Breast epithelium (tissue), 3 donors: ENCODE measurements at regions not wholly inside any gene's neighbourhood (a gene's known extent, or its start where the extent isn't known, plus 50 kb on each side); places are given as distances from the start of the nearest gene placed in this dataset.

Source experiments
- POLR2A ChIP-seq: fragments of 450-650 bp; IDR thresholded peaks from one replicate; pipeline ENCODE4 v1.6.1; 2016; ENCODE audit warnings: antibody characterized with exemption, mild to moderate bottlenecking, moderate library complexity
- POLR2AphosphoS5 ChIP-seq, 3 donors: sonication (generic); formaldehyde crosslinking; IDR thresholded peaks; one replicate each; pipeline ENCODE4 v1.6.1; 2017; ENCODE audit warnings: antibody characterized with exemption in 3 of 3
- TF ChIP-seq, protein P1 (sequence below), 3 donors: fragments of 450-650 bp; IDR thresholded peaks; one replicate each; pipeline ENCODE4 v1.5.1; 2016 to 2017; ENCODE audit warnings: antibody characterized with exemption in 3 of 3, mild to moderate bottlenecking in 3 of 3, moderate library complexity in 3 of 3

DNA sequence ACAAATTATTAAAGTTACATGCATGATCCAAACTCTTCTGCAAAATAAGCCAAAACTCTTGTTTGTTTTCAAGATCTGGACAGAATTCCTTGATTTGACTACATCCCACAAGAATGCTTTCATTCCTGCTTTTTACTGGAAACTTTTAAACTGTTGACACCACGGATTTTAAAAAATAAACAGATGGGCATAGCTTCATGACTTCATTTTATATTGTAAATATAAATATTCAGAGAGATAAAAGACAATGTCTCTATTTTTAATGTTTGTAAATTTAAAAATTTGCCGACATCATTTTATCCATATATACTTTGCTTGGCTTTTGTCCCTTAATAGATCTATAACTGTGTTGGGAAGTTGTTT is 134.3 kb upstream of the DCN start:
- TF ChIP-seq, protein P1, sequence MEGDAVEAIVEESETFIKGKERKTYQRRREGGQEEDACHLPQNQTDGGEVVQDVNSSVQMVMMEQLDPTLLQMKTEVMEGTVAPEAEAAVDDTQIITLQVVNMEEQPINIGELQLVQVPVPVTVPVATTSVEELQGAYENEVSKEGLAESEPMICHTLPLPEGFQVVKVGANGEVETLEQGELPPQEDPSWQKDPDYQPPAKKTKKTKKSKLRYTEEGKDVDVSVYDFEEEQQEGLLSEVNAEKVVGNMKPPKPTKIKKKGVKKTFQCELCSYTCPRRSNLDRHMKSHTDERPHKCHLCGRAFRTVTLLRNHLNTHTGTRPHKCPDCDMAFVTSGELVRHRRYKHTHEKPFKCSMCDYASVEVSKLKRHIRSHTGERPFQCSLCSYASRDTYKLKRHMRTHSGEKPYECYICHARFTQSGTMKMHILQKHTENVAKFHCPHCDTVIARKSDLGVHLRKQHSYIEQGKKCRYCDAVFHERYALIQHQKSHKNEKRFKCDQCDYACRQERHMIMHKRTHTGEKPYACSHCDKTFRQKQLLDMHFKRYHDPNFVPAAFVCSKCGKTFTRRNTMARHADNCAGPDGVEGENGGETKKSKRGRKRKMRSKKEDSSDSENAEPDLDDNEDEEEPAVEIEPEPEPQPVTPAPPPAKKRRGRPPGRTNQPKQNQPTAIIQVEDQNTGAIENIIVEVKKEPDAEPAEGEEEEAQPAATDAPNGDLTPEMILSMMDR (IDR thresholded peaks at IDR 0.05): no peak
- TF ChIP-seq POLR2A: no peak
- TF ChIP-seq POLR2AphosphoS5 (IDR thresholded peaks at IDR 0.05): no peak
